RCC 7860 (cell line): ENCODE measurements at regions not wholly inside any gene's neighbourhood (a gene's known extent, or its start where the extent isn't known, plus 50 kb on each side); places are given as distances from the start of the nearest gene placed in this dataset.
A peak's percentile ranks its signal among the peaks of the same experiment; 100 is the strongest.

ENCODE experiments used
- DNase-seq: peaks from one replicate; pipeline ENCODE4 v3.0.0-alpha.2; 2015; ENCODE audit warnings: low spot score
- FAIRE-seq: peaks from 2 replicates; lab custom pipeline; 2012; peaks lifted over from hg19 to GRCh38; lab: Jason Lieb, UNC

DNA sequence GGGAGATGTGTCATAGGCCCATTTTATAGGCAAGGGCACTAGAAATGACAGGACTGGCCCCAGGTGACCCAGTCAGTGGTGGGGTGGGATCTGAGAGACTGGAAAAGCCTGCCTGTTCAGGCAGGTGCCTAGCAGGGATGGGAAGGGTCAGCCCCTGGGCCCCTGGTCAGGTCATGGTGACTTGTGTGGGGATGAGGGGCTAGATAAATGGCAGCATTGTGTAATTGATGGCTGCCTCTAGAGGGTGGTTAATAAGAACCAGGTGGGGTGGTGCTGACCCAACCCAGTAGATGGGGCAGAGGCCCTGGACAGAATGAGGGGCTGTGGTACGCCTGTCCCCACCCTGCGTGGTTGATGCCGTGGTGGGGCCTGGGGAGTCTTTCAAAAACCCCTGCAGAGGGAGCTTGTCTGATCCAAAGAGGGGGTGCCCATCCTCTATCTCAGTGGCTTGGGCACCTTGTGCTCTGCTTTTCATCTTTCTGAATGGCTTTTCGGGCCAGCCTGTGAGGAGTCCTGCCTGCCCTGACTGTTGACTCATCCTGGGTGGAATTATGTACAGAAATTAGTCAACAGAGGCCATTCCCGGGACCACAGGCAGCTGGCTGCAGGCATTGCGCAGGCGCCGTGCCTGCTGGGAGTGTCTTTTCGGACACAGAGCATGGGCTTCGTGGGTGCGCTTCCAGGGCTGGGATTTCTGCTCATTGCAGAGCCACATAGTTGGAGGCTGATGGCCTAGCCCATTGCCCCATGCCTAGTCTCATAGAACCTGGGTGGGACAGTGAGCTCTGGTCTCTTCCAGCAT is 93.6 kb upstream of the PITX1 start:
- FAIRE-seq (peak; percentile 82), DNase-seq (peak; percentile 85)

DNA sequence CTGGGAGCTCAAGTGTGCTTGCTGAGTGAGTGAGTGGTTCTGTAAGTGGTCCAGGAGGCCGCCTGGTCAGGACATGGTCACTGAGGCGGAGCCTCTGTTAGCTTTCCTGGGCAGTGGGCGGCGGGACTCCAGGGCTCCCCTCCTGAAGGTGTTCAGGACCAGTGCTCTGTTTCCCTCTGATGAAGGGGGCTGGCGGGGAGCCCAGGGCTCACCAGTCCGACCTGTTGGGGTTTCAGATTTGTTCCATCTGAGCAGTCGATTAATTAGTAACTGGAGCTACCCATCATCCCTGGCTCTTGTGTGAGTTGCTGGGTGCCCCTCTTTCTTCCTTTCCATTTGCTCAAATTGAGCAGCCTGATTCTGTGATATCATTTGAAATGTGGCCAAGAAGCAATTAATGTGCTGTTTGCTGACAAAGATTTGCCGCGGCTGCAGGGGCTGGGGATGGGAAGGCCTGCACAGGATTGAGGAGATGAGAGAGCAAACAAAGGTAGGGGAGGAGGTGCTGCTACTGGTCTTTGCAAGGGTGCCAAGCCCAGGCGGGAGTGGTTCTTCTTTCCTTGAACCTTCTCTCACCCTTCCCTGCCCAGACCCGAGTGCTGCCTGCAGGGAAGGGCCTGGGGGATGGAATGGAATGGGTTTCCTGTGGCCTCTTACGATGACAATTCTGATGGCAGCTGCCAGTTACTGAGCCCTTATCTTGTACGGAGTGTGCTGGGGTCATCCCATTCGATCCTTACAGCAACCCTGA is 92.8 kb upstream of the PITX1 start:
- DNase-seq, result peak; percentile 60
- FAIRE-seq, result peak; percentile 82

DNA sequence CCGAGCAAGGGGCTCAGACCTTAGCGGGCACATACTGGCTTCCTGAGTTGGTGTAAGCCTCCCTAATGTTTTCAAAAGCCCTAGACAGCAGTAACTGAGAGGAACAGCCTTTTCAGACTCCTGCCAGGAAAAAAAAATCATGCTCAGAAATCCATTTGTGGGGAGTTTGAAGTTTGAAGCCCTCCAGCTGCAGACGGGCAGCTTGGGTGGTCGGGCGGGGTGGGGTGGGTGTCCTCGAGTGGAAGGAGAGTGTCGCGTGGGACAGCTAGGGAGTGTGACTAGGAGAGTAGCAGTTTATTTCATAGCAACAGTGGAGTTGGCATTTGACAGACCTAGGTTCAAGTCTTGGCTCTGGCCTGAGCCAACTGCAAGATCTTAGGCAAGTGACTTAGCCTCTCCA is 90.7 kb upstream of the PITX1 start:
- FAIRE-seq (no peak), DNase-seq (no peak)

DNA sequence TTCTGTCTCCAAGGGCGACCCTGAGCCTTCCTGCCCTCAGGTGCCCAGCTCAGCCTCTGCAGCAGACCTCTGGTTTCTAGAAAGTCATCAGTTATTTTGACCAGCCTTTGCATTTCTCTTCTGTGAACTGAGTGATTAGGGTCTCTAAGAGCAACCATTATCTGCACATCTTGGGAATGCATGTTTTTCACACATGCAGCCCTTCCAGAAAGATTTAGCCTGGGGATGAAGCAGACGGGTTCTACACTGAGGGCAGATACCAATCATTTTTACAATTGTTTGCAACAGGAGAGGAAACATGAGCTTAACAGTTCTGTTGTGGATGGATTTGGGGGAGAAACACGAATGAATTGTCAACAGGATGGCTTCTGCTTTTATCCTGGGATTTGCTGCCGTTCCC is 90.1 kb upstream of the PITX1 start:
- FAIRE-seq, result no peak
- no peak for DNase-seq

DNA sequence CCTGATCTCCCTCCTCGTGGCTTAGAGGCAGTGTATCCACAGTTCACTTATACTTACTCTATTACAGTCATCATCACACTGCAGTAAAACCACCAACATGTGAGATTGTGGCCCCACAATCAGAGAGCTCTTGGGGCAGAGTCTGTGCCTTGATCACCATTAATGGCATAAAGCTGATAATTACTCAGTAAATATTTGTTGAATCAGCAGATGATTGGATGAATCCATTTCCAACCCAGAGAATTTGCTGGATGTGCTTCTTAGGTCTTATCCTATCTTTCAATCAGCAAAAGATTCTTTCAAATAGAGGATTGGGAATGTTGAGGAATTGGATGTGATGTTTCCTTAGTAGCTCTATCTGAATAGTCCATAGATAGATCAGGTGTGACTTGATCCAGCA is 88.8 kb upstream of the PITX1 start:
- no peak for FAIRE-seq
- DNase-seq, result no peak

DNA sequence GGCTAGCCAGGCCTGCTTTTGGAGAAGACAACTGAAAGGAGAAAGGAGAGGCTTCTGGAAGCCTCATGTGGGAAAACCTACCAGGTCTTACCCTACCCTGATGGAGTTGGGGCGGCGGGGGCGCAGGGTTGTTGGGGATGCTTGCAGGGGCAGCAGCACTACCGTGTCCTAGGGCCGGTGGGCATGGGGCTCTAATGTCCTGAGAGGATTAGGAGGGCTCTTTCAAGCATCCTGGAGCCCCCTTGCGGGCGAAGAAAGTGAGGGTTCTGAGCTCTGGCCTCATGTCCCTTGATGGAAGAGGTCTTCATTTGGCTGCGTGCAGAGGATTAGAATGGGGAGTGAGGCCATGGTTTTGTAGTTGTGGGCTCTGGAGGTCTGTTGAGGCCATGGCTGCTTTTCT is 86.9 kb upstream of the PITX1 start:
- no peak for DNase-seq
- FAIRE-seq, result no peak

DNA sequence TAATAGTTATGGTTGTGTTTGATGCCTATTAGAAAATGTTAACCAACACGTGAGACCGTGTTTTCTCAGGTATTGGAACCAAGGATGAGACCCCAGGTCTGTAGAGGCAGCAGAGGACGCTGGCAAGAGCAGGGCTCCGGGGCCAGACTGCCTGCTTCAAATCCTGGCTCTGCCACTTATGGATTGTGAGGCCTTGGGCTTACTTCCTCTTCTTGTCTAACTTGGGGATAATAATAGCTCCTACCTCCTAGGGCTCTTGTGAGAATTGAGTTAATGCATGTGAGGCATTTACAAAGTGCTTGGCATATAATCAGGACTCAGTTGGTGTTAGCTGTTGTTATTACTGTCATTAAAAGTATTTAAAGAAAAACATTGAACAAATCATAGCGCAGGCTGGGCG is 85.5 kb upstream of the PITX1 start:
- FAIRE-seq (no peak), DNase-seq (no peak)

DNA sequence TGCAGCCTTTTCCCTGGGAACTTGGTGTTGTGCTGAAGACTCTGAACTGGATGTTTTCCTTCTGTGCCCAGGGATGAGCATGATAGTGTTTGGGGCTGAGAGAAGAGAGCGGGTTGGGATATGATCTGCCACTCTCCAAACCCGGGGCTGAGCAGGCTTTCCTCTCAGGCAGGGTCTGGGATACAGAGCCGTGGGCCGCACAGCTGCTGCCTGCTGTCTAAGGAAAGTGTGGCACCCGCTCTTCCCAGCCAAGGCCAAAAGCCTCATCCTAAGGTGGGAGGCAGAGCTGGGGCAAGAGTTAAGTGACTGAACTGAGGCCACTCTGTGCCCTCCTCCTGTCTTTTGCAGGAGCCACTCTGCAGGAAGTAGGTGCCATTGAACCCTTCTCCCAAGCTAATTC is 83.6 kb upstream of the PITX1 start:
- DNase-seq (no peak), FAIRE-seq (no peak)

DNA sequence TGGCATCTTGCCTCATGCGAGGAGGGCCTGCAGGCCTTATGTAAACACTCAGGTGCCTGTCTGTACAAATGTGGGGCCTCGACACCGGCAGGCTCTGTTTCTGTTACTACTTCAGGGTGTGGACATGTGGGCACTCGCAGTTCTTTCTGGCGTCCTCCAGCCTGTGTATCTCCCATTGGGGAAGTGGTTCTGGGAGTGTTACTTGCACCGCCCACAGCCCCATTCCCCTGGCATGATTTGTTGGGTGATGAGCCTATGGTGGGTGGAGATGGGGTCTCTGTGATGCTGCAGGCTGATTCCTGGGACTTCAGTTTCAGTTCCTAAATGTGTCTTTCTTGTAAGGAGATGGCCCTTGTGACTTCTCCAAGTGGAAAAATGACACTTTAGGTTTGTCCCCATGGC is 82.1 kb upstream of the PITX1 start:
- FAIRE-seq (no peak), DNase-seq (no peak)

DNA sequence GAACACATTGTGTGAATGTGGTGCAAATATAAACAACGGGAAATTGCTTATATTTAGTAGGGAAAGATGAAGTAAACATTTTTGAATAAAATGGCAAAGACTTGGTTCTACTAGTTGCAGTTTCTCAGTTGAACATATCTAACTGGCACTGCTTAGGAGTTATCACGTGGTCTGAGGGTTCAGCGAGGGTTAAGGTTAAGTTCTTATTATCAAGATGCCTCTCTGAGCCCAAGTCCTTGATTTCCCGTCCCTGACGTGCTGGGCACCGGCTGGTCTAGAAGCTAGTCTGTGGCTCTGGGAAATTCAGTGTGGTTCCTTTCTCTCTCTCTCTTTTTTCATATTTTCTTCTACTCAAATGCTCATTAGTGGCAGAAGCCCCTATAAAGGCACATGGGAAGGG is 81.6 kb upstream of the PITX1 start:
- FAIRE-seq, result no peak
- no peak for DNase-seq

DNA sequence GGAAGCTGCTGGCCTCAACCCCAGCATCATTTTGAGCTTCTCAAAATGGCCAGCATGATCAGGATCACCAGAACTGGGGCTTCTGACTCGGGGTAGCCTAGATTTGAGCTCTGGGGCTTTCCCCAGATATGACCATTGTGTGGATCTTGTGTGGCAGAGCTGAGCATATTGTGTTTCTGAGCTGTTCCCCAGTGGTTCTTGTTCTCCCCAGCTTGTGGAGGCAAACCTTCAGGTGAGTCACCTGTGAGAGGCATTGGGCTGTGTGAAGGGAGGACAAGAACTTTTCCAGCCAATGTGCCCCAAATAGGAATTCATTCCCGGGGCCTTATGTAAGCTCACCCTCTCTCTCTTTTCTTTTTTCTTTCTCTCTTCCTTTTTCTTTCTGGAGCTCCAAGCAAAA is 80.7 kb upstream of the PITX1 start:
- FAIRE-seq (no peak), DNase-seq (no peak)

DNA sequence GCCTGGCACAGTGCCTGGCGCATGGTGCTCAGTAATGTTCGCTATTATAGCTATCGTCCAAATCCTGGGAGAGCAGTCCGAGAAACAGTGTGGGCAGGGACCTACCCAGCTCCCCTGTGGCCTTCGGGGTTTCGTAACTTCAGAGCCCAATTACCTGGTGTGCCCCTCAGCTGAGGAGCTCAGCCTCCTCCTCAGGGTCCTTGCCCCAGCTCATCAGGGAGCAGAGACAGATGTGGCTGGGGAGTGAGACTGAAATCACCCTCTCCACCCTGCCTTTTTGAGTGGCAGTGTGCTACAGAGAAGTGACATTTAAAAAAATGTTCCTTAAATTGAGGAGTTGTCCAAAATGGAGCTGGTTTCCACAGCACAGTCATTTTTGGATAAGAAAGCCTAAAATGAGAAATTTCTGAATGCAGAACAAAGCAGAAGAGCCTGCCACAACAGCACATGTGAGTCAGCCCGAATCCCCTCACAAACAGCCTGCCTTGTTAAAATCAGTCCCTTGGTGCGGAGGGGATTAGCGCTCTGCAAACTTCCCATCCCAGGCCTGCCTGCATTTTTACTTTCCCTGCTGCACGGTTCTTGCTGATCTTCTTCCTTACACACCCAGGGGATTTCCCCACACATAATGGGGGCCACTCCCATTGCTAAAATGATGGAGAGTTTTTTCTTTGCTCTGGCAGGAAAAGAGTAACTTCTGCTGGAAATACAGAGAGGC is 78.1 kb upstream of the PITX1 start:
- DNase-seq, result no peak
- FAIRE-seq, result no peak

DNA sequence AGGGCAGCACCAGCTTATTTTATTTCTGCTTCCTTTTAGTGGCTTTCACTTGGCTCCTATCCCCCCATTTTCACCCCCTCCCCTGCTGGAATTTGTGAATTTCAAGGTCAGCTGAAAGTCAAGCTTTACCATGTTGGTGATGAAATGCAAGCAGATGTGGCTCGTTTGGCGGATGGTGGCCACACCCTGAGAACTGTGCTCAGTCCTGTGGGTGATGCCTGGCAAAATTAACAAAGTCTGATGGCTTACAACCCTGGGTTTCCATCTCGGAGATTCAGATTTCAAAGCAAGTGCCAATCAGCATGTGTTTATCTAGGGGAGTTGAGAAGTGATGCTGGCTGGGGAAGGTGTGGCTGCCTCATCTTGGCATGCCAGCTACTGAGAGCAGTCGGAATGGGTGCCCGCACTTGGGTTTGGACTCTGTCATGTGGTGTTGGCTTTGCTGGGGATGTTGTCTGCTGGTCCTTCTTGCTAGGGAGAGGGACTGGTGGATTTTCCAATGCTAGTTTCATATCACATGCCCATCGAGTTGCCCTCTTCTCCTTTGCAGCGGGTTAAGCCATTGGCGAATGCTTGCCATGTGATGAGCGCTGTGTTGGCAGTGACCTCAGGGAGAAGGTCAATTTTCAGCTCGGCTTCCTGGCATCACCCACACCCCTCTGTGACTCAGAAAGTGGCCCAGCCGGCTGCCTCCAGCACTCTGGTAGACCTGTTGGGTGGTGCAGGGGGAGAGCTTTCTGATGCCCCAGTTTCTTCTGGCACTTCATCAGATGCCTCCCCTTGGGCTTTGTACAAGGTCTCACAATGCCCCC is 77.0 kb upstream of the PITX1 start:
- FAIRE-seq (no peak), DNase-seq (no peak)

DNA sequence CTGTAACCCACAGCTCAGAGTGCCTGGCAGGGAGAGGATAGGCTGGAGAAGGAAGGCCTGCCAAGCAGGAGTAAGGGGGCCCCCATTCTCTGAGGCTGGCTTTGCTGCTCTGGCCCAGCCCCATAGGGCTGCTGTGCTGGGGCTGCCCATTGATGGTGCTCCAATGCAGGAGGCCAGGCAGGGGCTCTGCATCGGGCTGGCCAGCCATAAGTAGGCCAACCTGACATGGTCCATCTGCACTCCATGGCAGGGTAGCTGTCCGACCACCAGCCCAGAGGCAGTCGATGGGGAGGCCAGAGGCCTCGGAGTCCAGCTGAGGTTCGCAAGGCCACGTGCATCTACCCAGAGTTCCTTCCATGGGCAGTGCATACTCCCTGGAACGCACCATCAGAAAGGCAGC is 75.0 kb upstream of the PITX1 start:
- DNase-seq, result no peak
- no peak for FAIRE-seq

DNA sequence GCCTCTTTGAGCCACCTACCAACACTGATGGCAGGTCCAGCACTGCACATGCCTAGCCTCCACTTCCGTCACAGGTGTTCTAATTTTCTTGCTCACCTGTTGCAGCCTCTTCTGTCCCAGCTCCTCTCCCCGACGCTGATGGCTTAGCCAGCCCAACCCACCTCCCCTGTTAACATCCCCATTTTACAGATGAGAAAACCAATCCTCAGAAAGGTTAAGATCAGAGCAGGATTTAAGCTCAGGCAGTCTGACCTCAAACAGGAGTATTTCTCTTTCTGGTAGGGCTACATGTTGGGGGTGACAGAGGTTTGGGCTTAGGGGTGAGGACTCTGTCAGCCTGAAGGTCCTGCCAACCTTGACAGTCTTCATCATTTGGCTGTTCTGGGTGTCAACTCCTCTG is 74.5 kb upstream of the PITX1 start:
- no peak for FAIRE-seq
- no peak for DNase-seq

DNA sequence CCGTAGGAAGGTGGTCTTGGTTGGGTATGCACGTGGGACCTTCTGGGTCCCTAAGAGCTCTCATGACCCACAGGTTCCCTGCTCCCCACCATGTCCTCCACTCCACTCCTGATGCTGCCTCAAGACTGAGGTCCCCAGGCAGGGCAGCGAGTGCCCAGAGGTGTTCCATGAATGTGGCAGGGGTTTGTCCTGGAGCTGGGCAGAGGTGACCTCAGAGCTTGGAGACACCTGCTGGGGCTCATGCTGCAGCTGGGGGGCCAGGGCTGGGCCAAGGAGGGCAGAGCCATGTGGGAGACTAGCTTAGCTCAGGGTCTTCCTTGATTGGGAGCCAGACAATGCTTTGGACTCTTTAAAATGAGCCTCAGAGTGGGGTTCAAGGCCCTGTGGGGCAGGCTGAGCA is 74.0 kb upstream of the PITX1 start:
- no peak for FAIRE-seq
- DNase-seq, result no peak

DNA sequence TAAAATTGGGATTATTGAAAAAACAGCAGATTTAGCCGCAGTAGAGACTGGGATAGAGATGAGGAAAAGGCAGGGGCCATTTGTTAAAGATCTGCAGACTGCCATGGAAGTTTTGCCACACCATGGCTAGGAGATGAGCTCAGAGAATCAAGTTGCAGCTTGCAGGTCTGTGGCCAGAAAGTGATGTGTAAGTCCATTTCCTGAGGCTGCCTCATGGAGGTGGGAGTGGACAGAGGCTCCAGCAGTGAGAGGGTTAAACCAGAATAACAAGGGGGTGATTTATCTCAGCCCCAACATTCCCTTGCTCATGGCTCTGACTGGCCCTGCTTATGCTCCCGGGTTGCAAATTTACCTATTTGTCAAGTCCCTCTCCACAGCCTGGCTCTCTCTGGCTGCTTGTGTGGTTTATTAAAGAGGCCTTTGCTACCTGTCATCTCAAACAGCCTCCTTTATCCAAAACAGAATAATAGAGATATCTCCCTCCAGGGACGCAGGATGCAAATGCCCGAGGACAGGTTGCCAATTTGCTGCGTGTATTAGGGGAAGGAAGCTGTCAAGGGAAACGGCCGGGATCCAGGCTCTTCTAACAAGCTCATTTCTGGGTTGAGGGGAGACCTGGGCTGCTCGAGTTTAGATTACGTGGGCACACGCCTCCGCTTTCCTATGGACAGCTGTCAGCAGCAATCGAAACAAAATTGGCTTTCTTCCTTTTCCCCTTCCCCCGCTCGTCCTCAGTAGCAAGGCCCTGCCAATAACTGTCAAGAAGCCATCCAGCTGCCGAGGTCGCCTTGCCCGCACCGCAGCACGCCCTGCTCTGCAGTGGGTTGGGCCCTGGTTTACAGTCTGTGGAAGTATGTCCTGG is 72.8 kb upstream of the PITX1 start:
- FAIRE-seq (no peak), DNase-seq (no peak)

DNA sequence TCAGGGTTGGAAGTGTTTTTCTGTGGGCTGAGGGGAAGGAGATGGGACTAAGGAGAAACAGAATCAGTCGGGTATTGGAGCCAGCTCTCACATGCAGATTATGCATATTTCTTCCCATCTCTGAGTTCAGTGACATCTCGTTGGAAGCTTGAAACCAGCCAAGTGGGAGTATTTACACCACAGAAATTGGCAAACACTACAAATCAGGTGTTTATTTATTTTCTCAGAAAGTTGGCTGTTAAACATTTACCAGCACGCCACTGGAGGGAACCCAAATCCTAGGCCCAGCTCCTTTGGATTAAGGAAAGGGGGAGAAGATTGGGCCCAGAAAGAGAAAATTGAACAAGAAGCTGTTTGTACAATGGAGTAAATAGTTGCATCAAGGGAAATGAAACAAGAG is 72.1 kb upstream of the PITX1 start:
- FAIRE-seq (no peak), DNase-seq (no peak)

DNA sequence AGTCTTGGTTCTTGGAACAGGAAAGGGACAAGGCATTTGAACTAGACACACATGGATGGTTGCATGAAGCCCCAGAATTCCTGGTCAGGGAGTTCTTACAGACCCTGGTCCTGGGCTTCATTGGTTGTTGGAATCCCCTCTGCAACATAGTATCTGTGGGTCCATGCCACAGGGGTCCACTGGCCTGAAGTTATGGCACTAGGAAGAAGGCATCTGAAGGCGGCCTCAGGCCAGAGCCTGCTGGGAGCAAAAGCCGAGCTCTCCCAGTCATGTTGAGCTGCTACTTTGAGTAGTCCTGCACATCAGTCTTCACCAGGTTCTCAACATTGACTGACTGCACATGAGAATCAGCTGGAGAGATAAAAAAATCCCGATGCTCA is 71.1 kb upstream of the PITX1 start:
- FAIRE-seq (no peak), DNase-seq (no peak)

DNA sequence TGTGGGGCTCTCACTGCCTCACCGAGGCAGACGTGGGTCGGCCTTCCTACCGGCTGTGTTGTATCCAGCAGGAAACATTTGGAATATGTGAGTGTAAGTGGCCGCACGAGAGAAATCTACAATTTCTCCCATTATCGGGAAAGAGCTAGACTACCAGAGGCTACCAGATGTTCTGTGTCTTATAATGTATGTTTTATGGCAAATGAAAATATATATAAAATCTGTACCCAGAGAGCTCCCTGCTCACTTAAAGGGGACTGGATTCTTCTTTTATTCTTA is 69.5 kb upstream of the PITX1 start:
- FAIRE-seq (no peak), DNase-seq (no peak)
